Activated B cell treated with CpG ODN at 0.5 μM for 24 hours (primary cell): ENCODE measurements at regions not wholly inside any gene's neighbourhood (a gene's known extent, or its start where the extent isn't known, plus 50 kb on each side); places are given as distances from the start of the nearest gene placed in this dataset.

Source experiments
- ATAC-seq: fragments of 200-7000 bp; cut with Tn5 transposase; one replicate; pipeline ENCODE4 v1.10.0; 2021; ENCODE audit warnings: low read depth, mild to moderate bottlenecking, moderate library complexity
- CTCF ChIA-PET: fragments of 350-600 bp; sonication (Branson Sonifier 250); formaldehyde crosslinking; loops from one replicate; lab custom pipeline; 2021; ENCODE audit warnings: antibody characterized with exemption; lab: Charles Lee
- POLR2A ChIA-PET: fragments of 350-600 bp; sonication (Branson Sonifier 250); formaldehyde crosslinking; loops from one replicate; lab custom pipeline; 2021; ENCODE audit warnings: antibody characterized with exemption; lab: Charles Lee
- DNase-seq: peaks from one replicate; pipeline ENCODE4 v3.0.0; 2022
- H3K27ac Mint-ChIP-seq: one replicate; pipeline ENCODE4 v1.8.0; 2020; ENCODE audit warnings: mixed read lengths
- H3K27me3 Mint-ChIP-seq: one replicate; pipeline ENCODE4 v1.8.0; 2021; ENCODE audit warnings: mixed read lengths
- H3K36me3 Mint-ChIP-seq: one replicate; pipeline ENCODE4 v1.8.0; 2021; ENCODE audit warnings: low read depth, mixed read lengths
- H3K4me1 Mint-ChIP-seq: one replicate; pipeline ENCODE4 v1.8.0; 2021; ENCODE audit warnings: mixed read lengths
- H3K4me3 Mint-ChIP-seq: one replicate; pipeline ENCODE4 v1.8.0; 2020; ENCODE audit warnings: mild to moderate bottlenecking, mixed read lengths
- H3K9me3 Mint-ChIP-seq: one replicate; pipeline ENCODE4 v1.8.0; 2020; ENCODE audit warnings: mixed read lengths
- CTCF ChIP-seq: fragments of 200-600 bp; IDR thresholded peaks from one replicate; pipeline ENCODE4 v1.8.0; 2022; ENCODE audit warnings: antibody characterized with exemption, mild to moderate bottlenecking
- intact Hi-C: fragments of 100-400 bp; cut with micrococcal nuclease; formaldehyde crosslinking; loops from one replicate; pipeline ENCODE4 v1.15.1; 2024

- Mint-ChIP-seq H3K36me3 (no peaks in the 10 kb centered on the region), H3K27me3 (no peaks in the 10 kb centered on the region), H3K9me3 (peaks cover 4% of the 10 kb centered on the region), H3K27ac (no peak overlapping the region), H3K4me3 (no peak overlapping the region), H3K4me1 (no peaks in the 10 kb centered on the region)
- no peak for TF ChIP-seq CTCF
- ATAC-seq: no peak
- POLR2A ChIA-PET: no interaction called here
- CTCF ChIA-PET: interaction anchor here (1.6 to 2.3 kb wide), 2 partner anchors 9 to 14 kb away, joined by 3 to 13 read pairs; no protein-coding TSS in a partner anchor
- DNase-seq: no peak
- intact Hi-C loops: no loop called here
Observed at GRCh38 chr11:19573666-19574065, 139.0 kb upstream of the NAV2 start.

GRCh38 chr11:19571906-19572305 lies 140.7 kb upstream of the NAV2 start:
- H3K36me3 Mint-ChIP-seq: no peaks in the 10 kb centered on the region
- no peak for TF ChIP-seq CTCF
- intact Hi-C loops: no loop called here
- H3K4me3 Mint-ChIP-seq: no peak overlapping the region
- no peaks in the 10 kb centered on the region for H3K27me3 Mint-ChIP-seq
- CTCF ChIA-PET: no interaction called here
- DNase-seq (no peak), ATAC-seq (no peak)
- peaks cover 4% of the 10 kb centered on the region for H3K9me3 Mint-ChIP-seq
- no peak overlapping the region for H3K27ac Mint-ChIP-seq
- no peaks in the 10 kb centered on the region for H3K4me1 Mint-ChIP-seq
- POLR2A ChIA-PET: no interaction called here

- ChIA-PET CTCF (no interaction called here), POLR2A (no interaction called here)
- H3K36me3 Mint-ChIP-seq: no peaks in the 10 kb centered on the region
- peaks cover 4% of the 10 kb centered on the region for H3K9me3 Mint-ChIP-seq
- H3K27ac Mint-ChIP-seq: no peak overlapping the region
- H3K27me3 Mint-ChIP-seq: no peaks in the 10 kb centered on the region
- H3K4me3 Mint-ChIP-seq: no peak overlapping the region
- TF ChIP-seq CTCF: no peak
- intact Hi-C loops: no loop called here
- DNase-seq (no peak), ATAC-seq (no peak)
- H3K4me1 Mint-ChIP-seq: no peaks in the 10 kb centered on the region
Observed at GRCh38 chr11:19570889-19571288, 141.7 kb upstream of the NAV2 start.

GRCh38 chr11:19567996-19568395 lies 144.6 kb upstream of the NAV2 start:
- CTCF ChIA-PET: interaction anchor here (1.9 kb wide), 1 partner anchor 335 kb away, joined by 5 read pairs; no protein-coding TSS in a partner anchor
- Mint-ChIP-seq H3K9me3 (peaks cover 4% of the 10 kb centered on the region), H3K36me3 (no peaks in the 10 kb centered on the region), H3K4me3 (no peak overlapping the region), H3K27ac (no peak overlapping the region), H3K27me3 (peaks cover 6% of the 10 kb centered on the region), H3K4me1 (no peaks in the 10 kb centered on the region)
- no peak for DNase-seq
- intact Hi-C loops: loop anchor here (10.0 kb wide), 1 partner anchor 787 kb away; no protein-coding TSS in a partner anchor
- no peak for ATAC-seq
- POLR2A ChIA-PET: no interaction called here
- TF ChIP-seq CTCF: no peak

- DNase-seq (no peak), ATAC-seq (no peak)
- H3K36me3 Mint-ChIP-seq: no peaks in the 10 kb centered on the region
- no peak overlapping the region for H3K4me3 Mint-ChIP-seq
- no peak overlapping the region for H3K27ac Mint-ChIP-seq
- H3K27me3 Mint-ChIP-seq: peaks cover 10% of the 10 kb centered on the region
- H3K4me1 Mint-ChIP-seq: no peaks in the 10 kb centered on the region
- intact Hi-C loops: loop anchor here (10.0 kb wide), 1 partner anchor 788 kb away; no protein-coding TSS in a partner anchor
- CTCF ChIA-PET: interaction anchor here (1.2 to 1.3 kb wide), 2 partner anchors 10 to 12 kb away, joined by 3 to 4 read pairs; no protein-coding TSS in a partner anchor
- POLR2A ChIA-PET: no interaction called here
- no peak for TF ChIP-seq CTCF
- peaks cover 4% of the 10 kb centered on the region for H3K9me3 Mint-ChIP-seq
Observed at GRCh38 chr11:19566583-19567379, 145.9 kb upstream of the NAV2 start.
